ENCODE measurements at regions not wholly inside any gene's neighbourhood (a gene's known extent, or its start where the extent isn't known, plus 50 kb on each side); places are given as distances from the start of the nearest gene placed in this dataset.

GRCh38 chr6:105793130-105793529 lies 293.0 kb upstream of the PRDM1 start:
- Mint-ChIP-seq H3K9me3 (ENCODE audit: low read depth) (no peaks in the 10 kb centered on the region), H3K4me3 (ENCODE audit: low read depth) (no peak overlapping the region), H3K4me1 (ENCODE audit: low read depth) (peaks cover 15% of the 10 kb centered on the region), H3K27me3 (peaks cover 17% of the 10 kb centered on the region), H3K27ac (no peak overlapping the region), H3K36me3 (ENCODE audit: insufficient read depth) (no peaks in the 10 kb centered on the region)
- DNase-seq (ENCODE audit: low spot score, unreplicated experiment) = no peak
- no peak for TF ChIP-seq CTCF (IDR thresholded peaks at IDR 0.05; ENCODE audit: unreplicated experiment)

- Mint-ChIP-seq H3K9me3 (ENCODE audit: low read depth) (no peaks in the 10 kb centered on the region), H3K4me3 (ENCODE audit: low read depth) (no peak overlapping the region), H3K36me3 (ENCODE audit: insufficient read depth) (no peaks in the 10 kb centered on the region), H3K27ac (no peak overlapping the region), H3K4me1 (ENCODE audit: low read depth) (peaks cover 15% of the 10 kb centered on the region), H3K27me3 (peaks cover 19% of the 10 kb centered on the region)
- no peak for TF ChIP-seq CTCF (IDR thresholded peaks at IDR 0.05; ENCODE audit: unreplicated experiment)
- no peak for DNase-seq (ENCODE audit: low spot score, unreplicated experiment)
Observed at GRCh38 chr6:105791583-105792318, 294.4 kb upstream of the PRDM1 start.

- H3K9me3 Mint-ChIP-seq (ENCODE audit: low read depth) = no peaks in the 10 kb centered on the region
- H3K27me3 Mint-ChIP-seq = peaks cover 20% of the 10 kb centered on the region
- H3K4me3 Mint-ChIP-seq (ENCODE audit: low read depth) = no peak overlapping the region
- H3K4me1 Mint-ChIP-seq (ENCODE audit: low read depth) = peaks cover 15% of the 10 kb centered on the region
- no peak overlapping the region for H3K27ac Mint-ChIP-seq
- H3K36me3 Mint-ChIP-seq (ENCODE audit: insufficient read depth) = no peaks in the 10 kb centered on the region
- no peak for TF ChIP-seq CTCF (IDR thresholded peaks at IDR 0.05; ENCODE audit: unreplicated experiment)
- no peak for DNase-seq (ENCODE audit: low spot score, unreplicated experiment)
Observed at GRCh38 chr6:105791179-105791578, 295.0 kb upstream of the PRDM1 start.

GRCh38 chr6:105790635-105791034 lies 295.5 kb upstream of the PRDM1 start:
- H3K27ac Mint-ChIP-seq = no peak overlapping the region
- TF ChIP-seq CTCF (IDR thresholded peaks at IDR 0.05; ENCODE audit: unreplicated experiment) = no peak
- H3K9me3 Mint-ChIP-seq (ENCODE audit: low read depth) = no peaks in the 10 kb centered on the region
- no peak for DNase-seq (ENCODE audit: low spot score, unreplicated experiment)
- H3K4me3 Mint-ChIP-seq (ENCODE audit: low read depth) = no peak overlapping the region
- H3K36me3 Mint-ChIP-seq (ENCODE audit: insufficient read depth) = no peaks in the 10 kb centered on the region
- peaks cover 13% of the 10 kb centered on the region for H3K4me1 Mint-ChIP-seq (ENCODE audit: low read depth)
- peaks cover 22% of the 10 kb centered on the region for H3K27me3 Mint-ChIP-seq

GRCh38 chr6:105789935-105790334 lies 296.2 kb upstream of the PRDM1 start:
- H3K27ac Mint-ChIP-seq = no peak overlapping the region
- H3K4me1 Mint-ChIP-seq (ENCODE audit: low read depth) = peaks cover 13% of the 10 kb centered on the region
- H3K36me3 Mint-ChIP-seq (ENCODE audit: insufficient read depth) = no peaks in the 10 kb centered on the region
- H3K9me3 Mint-ChIP-seq (ENCODE audit: low read depth) = no peaks in the 10 kb centered on the region
- no peak for DNase-seq (ENCODE audit: low spot score, unreplicated experiment)
- no peak overlapping the region for H3K4me3 Mint-ChIP-seq (ENCODE audit: low read depth)
- TF ChIP-seq CTCF (IDR thresholded peaks at IDR 0.05; ENCODE audit: unreplicated experiment) = no peak
- H3K27me3 Mint-ChIP-seq = peaks cover 26% of the 10 kb centered on the region
